GM18870 (cell line): ENCODE measurements at regions not wholly inside any gene's neighbourhood (a gene's known extent, or its start where the extent isn't known, plus 50 kb on each side); places are given as distances from the start of the nearest gene placed in this dataset.
A peak's percentile ranks its signal among the peaks of the same experiment; 100 is the strongest.

Experiments used
- ATAC-seq: cut with Tn5 transposase; IDR thresholded peaks from one replicate; pipeline ENCODE4 v1.9.1; 2021; ENCODE audit warnings: moderate library complexity; ENCODE audit not compliant: unreplicated experiment

DNA sequence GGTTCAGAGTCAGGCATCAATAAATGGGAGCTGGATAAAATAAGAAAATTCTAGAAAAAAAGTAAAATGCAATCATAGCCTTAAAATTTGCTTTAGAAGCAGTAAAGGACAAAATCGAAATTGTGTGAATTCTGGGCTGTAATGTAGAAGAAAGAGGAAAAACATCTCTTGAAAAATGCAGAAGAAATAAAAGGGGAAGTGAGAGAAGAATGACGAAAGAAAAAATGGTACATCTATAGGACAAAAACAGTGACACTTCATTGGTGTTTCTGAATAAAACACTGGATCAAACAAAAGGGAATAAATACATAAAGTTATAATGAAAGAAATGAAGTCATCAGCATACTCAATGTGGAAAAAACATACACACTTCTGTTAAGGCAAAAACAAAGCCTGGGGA, 642.3 kb downstream of the ACTL7B start:
- ATAC-seq, result no peak

DNA sequence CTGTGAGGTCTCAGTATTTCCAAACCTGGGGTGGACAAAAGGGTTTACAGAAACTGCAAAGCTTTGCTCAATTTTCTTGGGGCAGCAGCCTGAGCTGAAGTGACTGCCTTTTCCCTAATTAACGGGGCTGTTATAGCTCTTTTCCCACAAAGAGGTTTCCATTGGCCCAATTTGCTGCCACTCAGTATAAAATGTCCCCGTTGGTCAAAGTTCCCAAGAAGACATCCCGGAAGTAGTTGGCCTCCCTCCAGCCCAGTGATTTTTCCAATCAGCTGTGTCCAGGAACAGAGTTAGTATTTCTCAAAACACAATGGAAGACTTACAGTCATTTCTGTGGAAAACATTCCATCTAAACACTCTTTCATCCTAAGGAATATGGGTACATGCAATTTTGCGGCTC, 643.6 kb downstream of the ACTL7B start:
- ATAC-seq, result no peak

DNA sequence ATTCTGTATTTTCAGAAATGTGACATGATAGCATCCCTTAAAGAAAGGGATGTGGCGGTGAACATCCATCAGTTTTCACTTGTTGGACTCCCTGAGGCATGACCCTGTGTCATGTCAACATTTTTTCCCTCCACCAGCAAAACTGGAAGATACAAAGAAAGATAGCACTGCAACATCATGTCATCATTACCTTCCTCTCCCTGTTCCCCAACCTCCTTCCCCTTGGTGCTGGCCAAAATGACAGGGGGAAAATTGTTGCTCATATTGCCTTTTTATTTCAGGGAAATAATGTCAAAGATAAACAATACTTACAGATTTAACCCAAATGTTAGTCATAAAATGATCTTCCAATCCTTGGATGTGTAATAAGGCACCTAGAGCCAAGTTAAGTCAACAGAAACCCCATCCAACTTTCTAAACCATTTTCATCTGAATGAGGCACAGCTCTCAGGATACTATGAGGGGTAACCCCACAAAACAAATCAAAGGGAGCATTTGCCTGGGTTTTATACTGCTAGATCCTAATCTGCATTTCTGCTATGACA, 644.3 kb downstream of the ACTL7B start:
- no peak for ATAC-seq

DNA sequence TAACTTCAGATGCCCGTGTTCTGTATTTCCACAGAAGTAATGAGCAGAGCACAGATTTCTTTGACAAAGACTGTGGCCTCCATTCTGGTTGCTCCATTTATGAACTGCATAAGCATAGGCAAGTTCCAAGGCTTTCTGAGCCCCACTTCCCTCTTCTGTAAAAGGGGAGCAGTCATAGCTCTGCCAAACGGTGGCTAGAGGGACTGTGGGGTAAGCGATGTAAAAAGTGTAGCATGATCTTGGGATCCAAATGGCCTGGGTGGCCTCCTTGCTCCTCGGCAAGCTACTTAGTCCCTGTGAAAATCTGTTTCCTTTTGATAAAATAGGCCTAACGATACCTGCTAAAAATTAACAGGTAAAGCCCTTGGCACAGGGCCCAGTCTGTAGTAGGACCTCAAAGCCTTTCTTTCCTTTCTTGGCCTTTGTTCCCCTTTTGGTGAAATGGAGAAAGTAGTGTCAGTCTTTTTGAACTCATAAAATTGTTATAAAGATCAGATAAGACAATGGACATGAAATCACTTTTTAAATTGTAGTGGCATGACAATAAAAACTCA, 646.6 kb downstream of the ACTL7B start:
- ATAC-seq, result no peak

DNA sequence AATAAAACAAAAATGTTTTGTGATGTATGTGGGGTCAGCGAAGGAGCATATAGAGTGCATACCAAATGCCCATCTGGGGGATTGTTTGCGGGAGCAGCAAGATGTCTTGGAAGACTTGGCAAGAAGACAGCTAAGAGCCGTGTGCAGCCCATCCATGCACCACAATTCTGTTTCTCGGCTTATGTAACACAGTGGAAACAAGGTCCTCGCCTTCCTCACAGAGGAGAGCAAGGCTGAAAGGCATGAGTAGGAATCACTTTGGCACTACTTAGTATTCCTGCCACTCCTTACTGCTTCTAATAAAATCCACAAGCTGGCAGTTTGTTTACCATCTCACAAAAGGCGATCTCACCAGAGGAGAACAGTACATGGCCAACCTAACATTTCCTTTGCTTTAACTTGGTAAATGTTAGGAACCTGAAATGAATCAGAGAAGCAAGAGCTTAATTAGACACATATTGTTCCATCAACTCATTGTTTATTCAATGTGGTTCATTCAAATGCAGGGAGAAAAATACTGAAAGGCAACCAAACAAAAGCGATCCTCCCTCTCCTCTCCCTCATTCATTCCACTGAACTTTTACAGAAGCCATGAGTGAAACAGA, 648.1 kb downstream of the ACTL7B start:
- no peak for ATAC-seq

DNA sequence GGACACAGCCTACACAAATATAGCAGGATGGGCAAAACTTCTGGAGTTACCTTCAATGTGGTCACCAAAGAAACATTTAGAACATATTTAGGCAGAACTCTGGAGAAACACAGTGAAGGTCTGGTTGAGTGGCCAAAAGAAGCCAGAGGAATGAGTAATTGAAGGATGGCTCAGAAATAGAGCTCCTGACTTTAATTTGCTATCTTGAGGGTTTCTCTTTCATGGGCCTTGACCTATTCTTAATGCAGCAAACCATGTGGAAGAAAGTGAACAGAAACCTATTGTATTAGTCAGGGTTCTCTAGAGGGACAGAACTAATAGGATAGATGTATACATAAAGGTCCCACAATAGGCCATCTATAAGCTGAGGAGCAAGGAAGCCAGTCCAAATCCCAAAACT, 650.5 kb downstream of the ACTL7B start:
- no peak for ATAC-seq

DNA sequence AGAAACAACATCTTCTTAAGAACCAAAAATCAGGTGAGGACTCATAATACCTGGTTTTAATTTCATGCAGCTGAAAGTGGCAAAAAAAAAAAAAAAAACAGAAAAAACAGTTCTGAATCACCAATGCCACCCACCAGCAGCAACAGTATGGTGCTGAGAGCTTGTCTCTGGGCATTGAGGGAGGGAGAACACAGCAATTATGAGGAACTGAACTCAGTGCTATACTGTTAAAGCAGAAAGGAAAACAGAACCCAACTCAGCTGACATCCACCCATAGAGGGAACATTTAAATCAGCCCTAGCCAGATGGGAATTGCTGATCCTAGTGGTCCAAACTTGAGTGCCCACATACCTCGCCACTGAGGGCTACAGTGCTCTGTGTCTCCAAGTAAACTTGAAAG, 657.9 kb downstream of the ACTL7B start:
- no peak for ATAC-seq

DNA sequence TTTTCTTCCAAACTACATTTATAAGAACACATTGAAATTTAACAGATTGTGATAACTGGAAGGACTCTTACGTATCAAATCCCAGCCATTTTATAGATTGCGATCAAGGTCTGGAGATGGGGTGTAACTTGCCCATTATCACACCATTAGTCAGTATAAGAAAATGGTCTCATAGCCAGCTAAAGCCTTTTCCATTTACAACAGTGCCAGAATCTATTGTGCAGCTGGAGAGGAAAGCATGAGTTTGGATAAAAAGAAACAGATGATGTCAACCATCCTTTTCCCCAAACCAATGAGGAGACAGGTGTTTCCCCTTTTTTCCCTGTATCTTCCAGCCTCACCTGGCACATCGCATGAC, 658.8 kb downstream of the ACTL7B start:
- no peak for ATAC-seq

DNA sequence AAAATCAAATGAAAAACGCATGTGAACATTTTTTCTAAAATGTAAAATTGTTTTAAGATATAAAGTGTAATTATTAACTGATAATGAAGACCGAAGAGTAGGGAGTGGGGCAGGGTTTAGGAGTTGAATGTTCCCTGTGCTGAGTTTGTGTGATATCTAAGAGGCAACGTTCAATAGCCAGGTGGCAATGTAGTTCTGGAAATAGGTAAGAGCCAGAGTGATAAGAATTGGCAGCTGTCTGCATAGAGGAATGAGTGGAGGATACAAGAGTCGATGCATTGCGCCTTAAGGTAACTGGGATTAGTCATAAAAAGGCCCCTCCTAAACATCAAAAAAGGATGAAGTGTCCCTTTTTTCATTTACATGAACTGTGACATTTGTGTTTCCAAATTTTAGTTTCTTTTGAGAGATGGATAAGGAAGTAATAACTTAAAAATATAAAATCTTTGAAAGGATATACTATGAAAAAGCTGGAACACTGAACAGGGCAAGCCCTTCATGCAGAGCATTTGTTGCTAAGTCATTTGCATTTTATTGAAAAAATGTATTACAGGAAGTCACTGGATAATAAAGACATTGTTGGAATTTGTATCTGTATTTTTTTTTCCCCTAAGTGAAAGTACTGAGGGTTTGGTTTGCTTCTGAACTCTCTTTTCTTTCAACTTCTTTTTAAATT, 659.3 kb downstream of the ACTL7B start:
- ATAC-seq, result no peak

DNA sequence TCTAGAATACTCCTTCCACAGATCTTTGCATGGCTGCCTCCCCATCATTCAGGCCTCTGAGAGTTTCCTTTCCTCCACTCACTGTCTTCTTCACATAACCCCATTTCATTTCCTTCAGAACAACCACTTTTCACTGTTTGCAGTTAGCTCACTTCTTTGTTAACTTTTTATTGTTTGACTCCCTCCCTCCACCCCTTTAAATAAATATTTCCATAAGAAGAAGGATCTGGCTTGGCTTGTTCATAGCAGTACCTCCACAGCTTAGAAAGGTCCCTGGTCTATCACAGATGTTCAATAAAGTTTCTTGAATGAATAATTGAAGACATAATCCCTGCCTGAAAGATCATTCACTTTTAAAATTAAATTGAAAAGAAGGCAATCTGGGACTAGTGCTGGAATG, 661.6 kb downstream of the ACTL7B start:
- ATAC-seq, result no peak

DNA sequence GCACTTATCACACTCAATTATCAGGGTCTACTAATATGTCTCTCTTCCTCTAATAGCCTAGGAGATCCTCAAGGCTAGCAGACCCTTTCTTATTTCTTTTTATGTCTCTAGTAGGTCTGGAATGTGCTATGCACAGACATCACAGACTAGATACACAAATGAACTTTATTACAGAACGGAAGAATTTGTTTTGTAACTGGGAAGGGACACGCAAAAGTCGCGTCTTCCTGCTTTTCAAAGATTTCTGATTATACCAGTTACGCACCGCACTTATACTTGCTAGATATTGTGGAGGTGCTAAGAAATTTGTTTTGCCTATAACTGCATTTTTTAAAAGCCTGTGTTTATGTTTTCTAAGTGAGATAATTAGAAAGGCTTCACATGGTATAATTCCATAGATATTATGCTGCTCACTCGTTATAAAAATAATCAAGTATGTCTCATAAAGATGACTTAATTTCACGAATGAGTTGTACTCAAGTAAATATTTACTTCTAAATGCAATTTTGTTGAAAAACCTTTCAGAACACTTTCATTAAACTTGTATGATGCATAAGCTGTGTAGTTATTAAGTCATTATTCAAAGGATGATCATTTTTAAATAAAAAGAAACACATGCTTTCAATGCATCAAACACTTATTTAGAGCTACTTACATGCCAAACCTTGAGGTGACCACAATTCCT, 662.6 kb downstream of the ACTL7B start:
- no peak for ATAC-seq

DNA sequence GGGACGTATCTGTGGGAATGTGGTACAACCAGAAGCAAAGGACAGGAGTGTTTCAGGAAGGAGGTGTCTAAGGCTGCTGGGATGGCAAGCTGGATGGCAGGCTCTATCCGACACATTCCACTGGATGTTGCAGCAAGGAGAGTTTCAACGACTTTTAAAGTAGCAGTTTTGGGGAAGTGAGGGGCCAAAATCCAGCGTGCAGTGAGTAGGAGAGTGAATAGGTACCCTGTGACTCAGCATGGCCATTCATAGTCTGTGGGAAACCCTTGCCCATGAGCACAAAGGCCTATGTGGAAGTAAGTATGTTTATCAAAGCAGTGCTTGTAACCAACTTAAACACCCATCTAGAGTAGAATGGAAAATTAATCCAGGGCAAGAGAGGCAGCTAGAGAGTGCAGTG, 664.7 kb downstream of the ACTL7B start:
- ATAC-seq, result no peak

DNA sequence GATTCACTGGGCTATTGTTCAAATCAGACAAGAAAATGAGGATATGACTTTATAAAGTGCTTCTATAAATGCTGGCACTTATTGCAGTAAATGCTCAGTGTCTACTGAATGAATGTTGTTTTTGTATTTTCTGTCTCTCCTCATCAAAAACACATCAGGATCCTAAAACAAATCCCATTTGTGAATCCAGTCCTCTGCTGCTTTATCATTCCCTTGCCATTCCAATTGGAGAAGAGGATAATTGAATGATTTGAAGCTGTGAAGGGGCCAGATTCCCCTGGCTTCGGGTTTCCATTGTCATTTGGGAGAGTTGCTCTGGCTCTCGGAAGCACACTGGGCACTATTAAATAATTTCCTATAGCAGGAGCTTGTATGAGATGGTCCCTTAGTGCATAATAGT, 666.8 kb downstream of the ACTL7B start:
- no peak for ATAC-seq

DNA sequence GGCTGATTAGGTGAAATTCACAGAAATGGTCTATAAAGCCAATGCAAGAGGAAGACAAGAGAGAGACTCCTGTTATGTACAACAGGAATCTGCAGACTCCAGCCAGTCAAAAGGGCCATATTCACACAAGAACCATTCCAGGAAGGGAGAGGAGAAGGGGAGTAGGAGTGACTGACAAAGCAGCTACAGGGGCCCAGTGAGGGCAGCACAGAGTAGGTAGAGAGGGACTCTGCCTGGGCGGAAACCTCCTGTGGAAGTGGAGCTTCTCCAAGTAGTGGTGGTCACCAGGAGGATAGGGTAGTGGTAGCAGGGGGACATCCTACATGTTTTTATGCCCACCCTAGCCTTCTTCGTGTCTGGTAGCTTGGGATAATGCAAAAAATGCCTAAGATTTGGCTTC, 667.3 kb downstream of the ACTL7B start:
- ATAC-seq, result no peak

DNA sequence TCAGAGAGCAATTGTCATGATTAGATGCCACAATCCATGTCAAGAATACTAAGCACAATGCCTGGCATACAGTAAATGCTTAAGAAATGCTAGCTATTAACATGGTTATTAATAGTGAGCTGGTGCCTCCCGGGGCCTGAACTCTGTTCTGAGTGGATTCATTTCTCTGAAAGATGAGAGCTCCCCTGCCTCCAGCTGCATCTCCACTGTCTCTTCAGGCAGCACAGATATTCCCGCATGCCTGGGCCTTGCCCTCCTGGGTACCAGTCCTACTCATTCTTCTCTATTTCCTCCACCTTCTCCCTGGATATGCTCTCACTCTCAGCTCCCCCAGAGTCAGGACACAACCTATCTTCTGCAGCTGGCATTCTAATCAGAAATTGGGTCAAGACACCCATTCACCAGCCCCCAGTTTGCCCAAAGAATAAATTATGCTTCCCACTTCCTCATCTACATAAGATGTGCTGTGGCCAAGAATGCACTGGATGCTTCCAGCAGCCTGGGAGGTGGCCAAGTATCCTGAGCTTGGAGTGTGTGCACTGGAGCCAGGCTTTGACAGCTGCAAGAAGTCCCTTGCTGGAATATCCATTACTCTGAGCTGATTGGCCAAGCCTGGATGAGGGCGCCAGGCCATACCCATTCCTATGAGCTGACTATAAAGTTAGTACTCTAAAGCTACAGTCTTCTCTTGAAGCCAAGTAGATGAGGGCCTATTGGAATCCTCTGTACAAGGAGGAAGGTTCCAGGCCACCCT, 669.0 kb downstream of the ACTL7B start:
- ATAC-seq, result no peak

DNA sequence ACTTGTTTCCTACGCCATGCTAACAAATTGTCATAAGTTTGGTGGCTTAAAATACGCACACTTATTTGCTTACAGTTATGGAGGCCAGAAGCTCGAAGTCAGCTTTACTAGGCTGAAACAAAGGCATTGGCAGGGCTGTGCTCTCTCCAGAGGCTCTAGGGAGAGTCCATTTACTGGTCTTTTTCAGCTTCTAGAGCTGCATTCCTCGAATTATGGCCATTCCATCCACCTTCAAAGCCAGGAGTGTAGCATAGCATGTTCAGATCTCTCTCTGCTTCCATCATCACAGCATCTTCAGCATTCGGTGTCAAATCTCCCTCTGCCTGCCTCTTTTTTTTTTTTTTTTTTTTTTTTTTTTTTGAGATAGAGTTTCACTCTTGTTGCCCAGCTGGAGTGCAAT, 670.2 kb downstream of the ACTL7B start:
- no peak for ATAC-seq

DNA sequence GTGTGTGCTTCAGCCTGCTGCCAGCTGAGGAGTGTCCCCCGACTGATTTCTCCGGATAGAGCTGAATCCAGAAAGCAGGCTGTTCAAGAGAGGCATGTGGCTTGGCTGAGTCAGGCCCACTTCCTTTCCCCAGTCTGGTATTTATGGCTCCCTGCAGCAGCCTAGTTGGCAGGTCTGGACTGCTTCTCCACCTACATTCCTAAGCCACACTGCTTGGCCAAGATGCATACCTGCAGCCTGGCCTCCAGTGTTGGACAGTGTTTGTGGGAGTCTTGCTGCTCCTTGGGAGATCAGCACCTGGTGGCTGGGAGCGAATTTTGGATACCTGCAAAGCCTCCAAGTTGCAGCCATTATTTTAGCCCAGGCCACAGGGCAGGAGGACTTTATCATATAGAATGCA, 670.8 kb downstream of the ACTL7B start:
- ATAC-seq, result no peak

DNA sequence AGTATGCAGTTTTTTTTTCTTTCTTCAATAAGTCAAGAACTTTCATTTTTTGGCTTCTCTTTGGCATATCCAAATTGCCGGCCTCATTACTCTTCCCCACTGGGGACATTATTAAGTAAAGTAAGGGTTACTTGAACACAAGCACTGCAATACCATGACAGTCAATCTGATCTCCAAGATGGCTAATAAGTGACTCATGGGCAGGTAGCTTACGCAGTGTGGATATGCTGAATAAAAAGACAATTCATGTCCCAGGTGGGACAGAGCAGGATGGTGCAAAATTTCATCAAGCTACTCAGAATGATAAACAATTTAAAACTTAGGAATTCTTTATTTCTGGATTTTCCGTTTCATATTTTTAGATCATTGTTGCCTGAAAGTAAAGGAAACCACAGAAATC, 671.8 kb downstream of the ACTL7B start:
- no peak for ATAC-seq

DNA sequence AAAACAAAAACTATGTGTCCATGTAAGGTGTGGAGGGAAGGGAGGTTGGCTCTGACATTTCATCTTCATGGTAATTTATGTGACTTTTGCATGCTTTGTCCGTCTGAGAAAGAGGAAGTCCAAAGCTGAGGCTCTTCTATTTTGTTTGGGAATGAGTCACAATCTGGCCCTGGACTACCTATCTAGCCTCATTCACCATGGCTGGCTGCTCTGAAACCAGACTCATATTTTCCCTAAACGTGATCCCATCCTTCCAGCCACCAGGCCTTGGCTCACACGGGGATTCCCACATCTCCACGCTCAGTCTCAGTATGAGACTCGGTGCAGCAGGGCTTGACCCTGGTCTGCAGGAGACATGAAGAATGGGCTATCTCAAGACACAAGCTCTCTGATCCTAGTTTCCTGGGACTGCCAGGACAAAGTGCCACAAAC, 672.8 kb downstream of the ACTL7B start:
- peak; percentile 93 for ATAC-seq

DNA sequence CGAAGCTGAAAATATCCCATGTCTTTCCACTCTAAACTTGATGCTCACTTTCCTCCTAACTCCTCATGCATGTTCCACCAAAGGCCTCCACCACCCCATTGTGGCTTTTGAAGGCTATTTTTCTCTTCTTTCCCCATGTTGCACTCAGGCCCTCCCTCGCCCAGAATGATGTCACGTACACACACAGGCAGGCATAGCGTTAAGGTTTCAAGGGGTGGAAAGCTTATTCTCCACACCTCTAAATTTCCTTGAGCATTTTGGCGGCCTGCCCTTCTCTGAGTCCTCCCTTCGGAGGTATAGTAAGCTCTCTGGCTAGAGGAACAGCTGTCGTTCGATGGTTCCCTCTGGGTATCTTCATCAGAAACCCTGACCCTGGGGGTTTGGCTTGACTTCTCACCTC, 673.5 kb downstream of the ACTL7B start:
- no peak for ATAC-seq

DNA sequence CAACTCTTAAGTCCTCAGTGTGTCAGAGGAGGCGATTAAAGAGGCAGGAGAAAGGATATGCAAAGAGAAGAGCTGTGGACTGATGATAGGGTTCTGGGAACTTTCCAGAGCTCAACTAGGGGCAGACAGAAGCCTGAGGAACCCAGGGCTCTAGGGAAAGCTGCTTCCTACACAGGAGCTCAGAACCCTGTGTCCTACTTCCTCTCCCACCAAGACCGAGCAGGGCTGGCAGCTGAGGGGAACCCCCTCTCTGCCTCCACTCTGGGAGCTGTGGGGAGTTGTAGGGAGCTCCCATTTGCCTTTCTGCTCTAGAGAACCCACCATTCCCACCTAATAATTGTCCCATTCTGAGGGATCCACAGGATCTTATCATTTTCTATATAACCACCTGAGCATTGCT, 674.3 kb downstream of the ACTL7B start:
- ATAC-seq, result no peak
